PC-3 (cell line): ENCODE measurements at regions not wholly inside any gene's neighbourhood (a gene's known extent, or its start where the extent isn't known, plus 50 kb on each side); places are given as distances from the start of the nearest gene placed in this dataset.

ENCODE experiments used
- ATAC-seq: fragments of 200-7000 bp; cut with Tn5 transposase; 2 replicates; pipeline ENCODE4 v1.9.1; 2020; ENCODE audit warnings: mild to moderate bottlenecking, moderate library complexity
- BruUV-seq: library from RNA; stranded (reverse); fragments of 400-500 nt; replicated peaks from 2 replicates; lab custom pipeline; 2021; lab: Mats Ljungman, UMichigan
- CTCF ChIA-PET: fragments of 300-600 bp; sonication (Branson Sonifier 250); formaldehyde crosslinking; loops from one replicate; lab custom pipeline; 2022; ENCODE audit warnings: antibody characterized with exemption; lab: Charles Lee
- POLR2A ChIA-PET: fragments of 300-600 bp; sonication (Branson Sonifier 250); formaldehyde crosslinking; loops from one replicate; lab custom pipeline; 2022; ENCODE audit warnings: antibody characterized with exemption; ENCODE audit not compliant: unreplicated experiment; lab: Charles Lee
- DNase-seq: peaks from one replicate; pipeline ENCODE4 v3.0.0-alpha.2; 2015
- H2AFZ ChIP-seq: fragments of 300-600 bp; sonication (generic); 2 replicates; pipeline ENCODE4 v1.6.0; 2016; ENCODE audit warnings: antibody characterized with exemption, low read length
- H3F3A ChIP-seq: fragments of 300-600 bp; sonication (generic); one replicate; pipeline ENCODE4 v1.6.0; 2017; ENCODE audit warnings: antibody characterized with exemption, low read length, control low read depth, mild to moderate bottlenecking; ENCODE audit not compliant: unreplicated experiment
- H3K27ac ChIP-seq: fragments of 300-600 bp; sonication (generic); 2 replicates; pipeline ENCODE4 v1.5.1; 2016; ENCODE audit warnings: mild to moderate bottlenecking, low read length
- H3K27me3 ChIP-seq: fragments of 300-600 bp; sonication (generic); 2 replicates; pipeline ENCODE4 v1.6.1; 2016; ENCODE audit warnings: low read length, mixed read lengths
- H3K36me3 ChIP-seq: fragments of 300-600 bp; sonication (generic); 2 replicates; pipeline ENCODE4 v1.6.1; 2016; ENCODE audit warnings: low read depth, mixed run types, low read length, mixed read lengths
- H3K4me1 ChIP-seq: fragments of 300-600 bp; sonication (generic); 2 replicates; pipeline ENCODE4 v1.5.1; 2016; ENCODE audit warnings: low read length; ENCODE audit not compliant: insufficient read depth
- H3K4me2 ChIP-seq: fragments of 300-600 bp; sonication (generic); 2 replicates; pipeline ENCODE4 v1.6.0; 2016; ENCODE audit warnings: low read length
- H3K4me3 ChIP-seq: fragments of 300-600 bp; sonication (generic); 2 replicates; pipeline ENCODE4 v1.5.1; 2016; ENCODE audit warnings: mild to moderate bottlenecking, low read length, mixed read lengths
- H3K79me2 ChIP-seq: fragments of 300-600 bp; sonication (generic); 2 replicates; pipeline ENCODE4 v1.6.1; 2017; ENCODE audit warnings: low read length, mixed read lengths
- H3K9ac ChIP-seq: fragments of 300-600 bp; sonication (generic); 2 replicates; pipeline ENCODE4 v1.6.0; 2016; ENCODE audit warnings: mild to moderate bottlenecking, low read length
- H3K9me2 ChIP-seq: fragments of 300-600 bp; sonication (generic); replicated peaks from 2 replicates; pipeline ENCODE4 v1.6.1; 2016; ENCODE audit warnings: mixed run types, low read length, mixed read lengths
- H3K9me3 ChIP-seq: fragments of 300-600 bp; sonication (generic); 2 replicates; pipeline ENCODE4 v1.6.1; 2016; ENCODE audit warnings: low read length, mixed read lengths
- H4K20me1 ChIP-seq: fragments of 300-600 bp; sonication (generic); 2 replicates; pipeline ENCODE4 v1.6.1; 2016; ENCODE audit warnings: low read length, mixed read lengths
- CTCF ChIP-seq: fragments of 300-600 bp; sonication (generic); conservative IDR thresholded peaks from 2 replicates; pipeline ENCODE4 v1.5.1; 2017; ENCODE audit warnings: antibody characterized with exemption, low read depth, mild to moderate bottlenecking, low read length
- EZH2 ChIP-seq: fragments of 300-600 bp; sonication (generic); IDR thresholded peaks from one replicate; pipeline ENCODE4 v1.6.1; 2017; ENCODE audit warnings: antibody characterized with exemption, mild to moderate bottlenecking, low read length; ENCODE audit not compliant: unreplicated experiment
- EZH2phosphoT487 ChIP-seq: fragments of 300-600 bp; sonication (generic); IDR thresholded peaks from 2 replicates; pipeline ENCODE4 v1.6.1; 2018; ENCODE audit warnings: mild to moderate bottlenecking, antibody characterized with exemption, low read length, borderline replicate concordance
- intact Hi-C: fragments of 100-400 bp; cut with micrococcal nuclease; formaldehyde crosslinking; loops from 2 replicates; pipeline ENCODE4 v1.9.0; 2023

GRCh38 chr11:131248588-131248987 lies 121.8 kb upstream of the NTM start:
- Histone ChIP-seq H3K9me3 (no peaks in the 10 kb centered on the region), H3K79me2 (no peaks in the 10 kb centered on the region), H3K36me3 (no peaks in the 10 kb centered on the region), H2AFZ (no peak overlapping the region), H3K9ac (no peak overlapping the region), H3F3A (no peaks in the 10 kb centered on the region), H3K4me3 (no peak overlapping the region), H4K20me1 (no peaks in the 10 kb centered on the region), H3K9me2 (no peaks in the 10 kb centered on the region), H3K27ac (no peak overlapping the region), H3K27me3 (peaks cover 88% of the 10 kb centered on the region), H3K4me2 (no peak overlapping the region), H3K4me1 (no peaks in the 10 kb centered on the region)
- DNase-seq (peak; percentile 7), ATAC-seq (no peak)
- TF ChIP-seq EZH2 (no peak), EZH2phosphoT487 (no peak), CTCF (no peak)
- CTCF ChIA-PET, result no interaction called here
- intact Hi-C loops, result no loop called here
- no TSS peak for BruUV-seq
- POLR2A ChIA-PET, result no interaction called here

- Histone ChIP-seq H3K9me2 (no peaks in the 10 kb centered on the region), H3K4me2 (no peak overlapping the region), H3K9me3 (no peaks in the 10 kb centered on the region), H3K27ac (no peak overlapping the region), H3K27me3 (peaks cover 67% of the 10 kb centered on the region), H3K9ac (no peak overlapping the region), H3K4me1 (no peaks in the 10 kb centered on the region), H3K36me3 (no peaks in the 10 kb centered on the region), H2AFZ (no peak overlapping the region), H4K20me1 (no peaks in the 10 kb centered on the region), H3F3A (no peaks in the 10 kb centered on the region), H3K4me3 (no peak overlapping the region), H3K79me2 (no peaks in the 10 kb centered on the region)
- TF ChIP-seq CTCF (no peak), EZH2phosphoT487 (no peak), EZH2 (no peak)
- intact Hi-C loops, result no loop called here
- DNase-seq (no peak), ATAC-seq (no peak)
- no TSS peak for BruUV-seq
- ChIA-PET POLR2A (no interaction called here), CTCF (no interaction called here)
Observed at GRCh38 chr11:131253142-131253655, 117.2 kb upstream of the NTM start.

GRCh38 chr11:131253656-131254151 lies 116.7 kb upstream of the NTM start:
- no peaks in the 10 kb centered on the region for H3K79me2 ChIP-seq
- H3K9me3 ChIP-seq, result no peaks in the 10 kb centered on the region
- H3K4me3 ChIP-seq, result no peak overlapping the region
- ATAC-seq (no peak), DNase-seq (no peak)
- H3K27ac ChIP-seq, result no peak overlapping the region
- intact Hi-C loops, result no loop called here
- ChIA-PET POLR2A (no interaction called here), CTCF (no interaction called here)
- no peaks in the 10 kb centered on the region for H3K4me1 ChIP-seq
- H4K20me1 ChIP-seq, result no peaks in the 10 kb centered on the region
- H3K9ac ChIP-seq, result no peak overlapping the region
- BruUV-seq, result no TSS peak
- H3F3A ChIP-seq, result no peaks in the 10 kb centered on the region
- no peak overlapping the region for H3K4me2 ChIP-seq
- H2AFZ ChIP-seq, result no peak overlapping the region
- TF ChIP-seq CTCF (no peak), EZH2phosphoT487 (no peak), EZH2 (no peak)
- peaks cover 62% of the 10 kb centered on the region for H3K27me3 ChIP-seq
- H3K36me3 ChIP-seq, result no peaks in the 10 kb centered on the region
- H3K9me2 ChIP-seq, result no peaks in the 10 kb centered on the region
